ENCODE measurements at regions not wholly inside any gene's neighbourhood (a gene's known extent, or its start where the extent isn't known, plus 50 kb on each side); places are given as distances from the start of the nearest gene placed in this dataset.

GRCh38 chr18:30160124-30160523 lies 882.4 kb downstream of the DSC3 start:
- Histone ChIP-seq H3K79me2 (no peaks in the 10 kb centered on the region), H3K36me3 (replicated peaks; ENCODE audit: insufficient read depth, low read depth) (no peaks in the 10 kb centered on the region), H3K4me2 (no peak overlapping the region), H3K9me2 (replicated peaks; ENCODE audit: insufficient read depth) (no peaks in the 10 kb centered on the region), H4K20me1 (ENCODE audit: insufficient read depth, poor library complexity, severe bottlenecking) (no peaks in the 10 kb centered on the region), H3K4me3 (no peak overlapping the region), H3K9me3 (ENCODE audit: low read depth) (no peaks in the 10 kb centered on the region), H2AFZ (no peak overlapping the region), H3K27ac (no peak overlapping the region), H3K4me1 (ENCODE audit: insufficient read depth) (no peaks in the 10 kb centered on the region), H3K27me3 (no peaks in the 10 kb centered on the region)
- TF ChIP-seq CTCF (IDR thresholded peaks at IDR 0.05; ENCODE audit: poor library complexity) (no peak), EZH2 (IDR thresholded peaks at IDR 0.05; ENCODE audit: borderline replicate concordance) (no peak), EZH2phosphoT487 (IDR thresholded peaks at IDR 0.05; ENCODE audit: low read depth, severe bottlenecking, unreplicated experiment) (no peak)
- no peak for DNase-seq (ENCODE audit: low spot score)

- Histone ChIP-seq H3K27ac (no peak overlapping the region), H4K20me1 (ENCODE audit: insufficient read depth, poor library complexity, severe bottlenecking) (no peaks in the 10 kb centered on the region), H3K9me3 (ENCODE audit: low read depth) (no peaks in the 10 kb centered on the region), H2AFZ (no peak overlapping the region), H3K4me1 (ENCODE audit: insufficient read depth) (no peaks in the 10 kb centered on the region), H3K4me3 (no peak overlapping the region), H3K9me2 (replicated peaks; ENCODE audit: insufficient read depth) (no peaks in the 10 kb centered on the region), H3K27me3 (no peaks in the 10 kb centered on the region), H3K36me3 (replicated peaks; ENCODE audit: insufficient read depth, low read depth) (no peaks in the 10 kb centered on the region), H3K79me2 (no peaks in the 10 kb centered on the region), H3K4me2 (no peak overlapping the region)
- TF ChIP-seq CTCF (IDR thresholded peaks at IDR 0.05; ENCODE audit: poor library complexity) (no peak), EZH2 (IDR thresholded peaks at IDR 0.05; ENCODE audit: borderline replicate concordance) (no peak), EZH2phosphoT487 (IDR thresholded peaks at IDR 0.05; ENCODE audit: low read depth, severe bottlenecking, unreplicated experiment) (peak; percentile 78)
- no peak for DNase-seq (ENCODE audit: low spot score)
- WGBS (ENCODE audit: low lambda C conversion rate, missing lambda C conversion rate), result 26% methylated on average over 2 of the region's 2 CpGs
Measured at GRCh38 chr18:30150586-30151250, 891.8 kb downstream of the DSC3 start.

GRCh38 chr18:30149585-30149984 lies 893.0 kb downstream of the DSC3 start:
- H3K9me2 ChIP-seq (replicated peaks; ENCODE audit: insufficient read depth), result no peaks in the 10 kb centered on the region
- no peaks in the 10 kb centered on the region for H4K20me1 ChIP-seq (ENCODE audit: insufficient read depth, poor library complexity, severe bottlenecking)
- H3K4me3 ChIP-seq, result no peak overlapping the region
- no peak overlapping the region for H3K27ac ChIP-seq
- TF ChIP-seq CTCF (IDR thresholded peaks at IDR 0.05; ENCODE audit: poor library complexity) (no peak), EZH2 (IDR thresholded peaks at IDR 0.05; ENCODE audit: borderline replicate concordance) (no peak), EZH2phosphoT487 (IDR thresholded peaks at IDR 0.05; ENCODE audit: low read depth, severe bottlenecking, unreplicated experiment) (no peak)
- no peaks in the 10 kb centered on the region for H3K4me1 ChIP-seq (ENCODE audit: insufficient read depth)
- H3K9me3 ChIP-seq (ENCODE audit: low read depth), result no peaks in the 10 kb centered on the region
- H3K36me3 ChIP-seq (replicated peaks; ENCODE audit: insufficient read depth, low read depth), result no peaks in the 10 kb centered on the region
- DNase-seq (ENCODE audit: low spot score), result no peak
- no peaks in the 10 kb centered on the region for H3K27me3 ChIP-seq
- H2AFZ ChIP-seq, result no peak overlapping the region
- no peak overlapping the region for H3K4me2 ChIP-seq
- H3K79me2 ChIP-seq, result no peaks in the 10 kb centered on the region

GRCh38 chr18:30142870-30143269 lies 899.7 kb downstream of the DSC3 start:
- H3K9me2 ChIP-seq (replicated peaks; ENCODE audit: insufficient read depth), result no peaks in the 10 kb centered on the region
- H3K4me2 ChIP-seq, result no peak overlapping the region
- no peak for DNase-seq (ENCODE audit: low spot score)
- H3K4me1 ChIP-seq (ENCODE audit: insufficient read depth), result peaks cover 10% of the 10 kb centered on the region
- no peak overlapping the region for H3K27ac ChIP-seq
- H3K4me3 ChIP-seq, result no peak overlapping the region
- no peak for TF ChIP-seq CTCF (IDR thresholded peaks at IDR 0.05; ENCODE audit: poor library complexity)
- H3K79me2 ChIP-seq, result no peaks in the 10 kb centered on the region
- H3K27me3 ChIP-seq, result no peaks in the 10 kb centered on the region
- no peaks in the 10 kb centered on the region for H4K20me1 ChIP-seq (ENCODE audit: insufficient read depth, poor library complexity, severe bottlenecking)
- H3K36me3 ChIP-seq (replicated peaks; ENCODE audit: insufficient read depth, low read depth), result no peaks in the 10 kb centered on the region
- 93% methylated on average over 5 of the region's 5 CpGs for WGBS (ENCODE audit: low lambda C conversion rate, missing lambda C conversion rate)
- H2AFZ ChIP-seq, result no peak overlapping the region
- H3K9me3 ChIP-seq (ENCODE audit: low read depth), result no peaks in the 10 kb centered on the region

Data from hepatocyte (in vitro differentiated cells).